C1 segment of cervical spinal cord (tissue), 14 donors: ENCODE measurements at regions not wholly inside any gene's neighbourhood (a gene's known extent, or its start where the extent isn't known, plus 50 kb on each side); places are given as distances from the start of the nearest gene placed in this dataset.
"Not testable (repeated sequence)": the region's sequence is repeated elsewhere in the genome, so short reads cannot be mapped to it uniquely, and the experiment has no call there.

Experiments used
- DNase-seq, 14 donors: peaks; one replicate each; lab custom pipeline; 2025; lab: John Stamatoyannopoulos, UW

GRCh38 chr21:13923175-13923574 lies 287.6 kb downstream of the LIPI start:
- not testable (repeated sequence) for DNase-seq

- DNase-seq, result not testable (repeated sequence)
These were observed 289.3 kb downstream of the LIPI start for GRCh38 chr21:13921455-13921854.

GRCh38 chr21:13907385-13907784 lies 297.8 kb downstream of the POTED start:
- DNase-seq, result not testable (repeated sequence)

GRCh38 chr21:13896596-13897247 lies 287.1 kb downstream of the POTED start:
- DNase-seq, result not testable (repeated sequence)

GRCh38 chr21:13893617-13894016 lies 284.0 kb downstream of the POTED start:
- not testable (repeated sequence) for DNase-seq

- not testable (repeated sequence) for DNase-seq
These were observed 283.4 kb downstream of the POTED start for GRCh38 chr21:13893025-13893424.

GRCh38 chr21:13892146-13892751 lies 282.7 kb downstream of the POTED start:
- DNase-seq, result not testable (repeated sequence)

- DNase-seq, result not testable (repeated sequence)
These were observed 279.6 kb downstream of the POTED start for GRCh38 chr21:13889176-13889575.

GRCh38 chr21:13883641-13884395 lies 274.2 kb downstream of the POTED start:
- DNase-seq, result not testable (repeated sequence)

GRCh38 chr21:13877503-13877902 lies 267.9 kb downstream of the POTED start:
- DNase-seq, result not testable (repeated sequence)

- not testable (repeated sequence) for DNase-seq
These were observed 267.4 kb downstream of the POTED start for GRCh38 chr21:13876999-13877398.

GRCh38 chr21:13874001-13874400 lies 264.4 kb downstream of the POTED start:
- not testable (repeated sequence) for DNase-seq

GRCh38 chr21:13854638-13855037 lies 245.1 kb downstream of the POTED start:
- no peak for DNase-seq

- DNase-seq, result not testable (repeated sequence)
These were observed 241.2 kb downstream of the POTED start for GRCh38 chr21:13850808-13851207.

- DNase-seq, result not testable (repeated sequence)
These were observed 239.9 kb downstream of the POTED start for GRCh38 chr21:13849489-13849888.

- not testable (repeated sequence) for DNase-seq
These were observed 237.1 kb downstream of the POTED start for GRCh38 chr21:13846718-13847117.

- not testable (repeated sequence) for DNase-seq
These were observed 235.0 kb downstream of the POTED start for GRCh38 chr21:13844574-13844973.

GRCh38 chr21:13843081-13843480 lies 233.5 kb downstream of the POTED start:
- not testable (repeated sequence) for DNase-seq

- DNase-seq, result not testable (repeated sequence)
These were observed 218.1 kb downstream of the POTED start for GRCh38 chr21:13827666-13828065.

GRCh38 chr21:13827201-13827600 lies 217.6 kb downstream of the POTED start:
- DNase-seq, result no peak

GRCh38 chr21:13826511-13826910 lies 216.9 kb downstream of the POTED start:
- not testable (repeated sequence) for DNase-seq

GRCh38 chr21:13825218-13825778 lies 215.7 kb downstream of the POTED start:
- DNase-seq, result not testable (repeated sequence)
